ENCODE measurements at regions not wholly inside any gene's neighbourhood (a gene's known extent, or its start where the extent isn't known, plus 50 kb on each side); places are given as distances from the start of the nearest gene placed in this dataset.

DNA sequence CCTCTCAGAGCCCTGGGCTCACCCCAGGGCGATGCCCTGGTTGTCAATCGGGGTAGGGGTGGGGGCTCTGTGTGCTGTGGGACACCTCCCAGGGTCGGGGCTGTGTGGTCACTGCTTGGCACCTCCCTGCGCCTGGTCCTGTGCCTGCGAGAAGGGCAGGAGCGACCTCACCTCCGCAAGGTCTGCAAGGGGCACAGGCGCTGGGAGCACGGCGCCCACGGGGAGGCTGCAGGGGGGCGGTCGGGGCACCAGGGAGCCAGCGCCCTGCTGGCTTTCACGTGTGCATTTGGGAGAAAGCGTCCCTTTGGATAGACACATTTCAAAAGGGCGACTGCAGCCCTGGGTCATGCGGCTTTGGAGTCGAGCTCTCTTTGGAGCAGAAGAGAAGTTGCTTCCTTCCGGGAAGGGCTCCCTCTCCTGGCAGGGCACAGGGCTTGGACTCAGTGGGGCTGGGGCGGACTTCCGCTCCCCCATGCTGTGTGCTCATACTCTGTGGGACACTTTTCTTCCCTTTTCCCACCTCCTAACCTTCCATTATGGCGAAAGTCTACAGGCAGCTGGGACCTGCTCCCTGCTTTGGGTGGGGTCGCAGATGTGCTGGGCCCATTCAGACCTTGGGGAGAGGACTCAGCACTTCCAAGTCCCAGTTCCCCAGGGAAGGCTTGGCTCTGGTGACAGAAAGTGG is 52.9 kb upstream of the SLC28A3 start:
- H3K27ac Mint-ChIP-seq = no peak overlapping the region
- peaks cover 0 to 7% of the 10 kb centered on the region in 2 donors for H3K4me1 Mint-ChIP-seq
- H3K36me3 Mint-ChIP-seq = no peaks in the 10 kb centered on the region
- H3K4me1 ChIP-seq (ENCODE audit: control insufficient read depth, insufficient read depth, low read length) = peaks cover 7% of the 10 kb centered on the region
- peaks cover 0 to 4% of the 10 kb centered on the region in 2 donors for H3K27me3 Mint-ChIP-seq (ENCODE audit: low read depth in 2 of 2)
- no peaks in the 10 kb centered on the region for H3K27me3 ChIP-seq (ENCODE audit: control insufficient read depth, insufficient read depth, low read length)
- H3K9me3 ChIP-seq (ENCODE audit: control insufficient read depth, insufficient read depth, low read length) = no peaks in the 10 kb centered on the region
- no peak for ATAC-seq
- WGBS (ENCODE audit: insufficient coverage) = 91% methylated on average over 24 of the region's 24 CpGs
- H3K4me3 Mint-ChIP-seq = no peak overlapping the region
- no peak for DNase-seq
- TF ChIP-seq, protein P1, sequence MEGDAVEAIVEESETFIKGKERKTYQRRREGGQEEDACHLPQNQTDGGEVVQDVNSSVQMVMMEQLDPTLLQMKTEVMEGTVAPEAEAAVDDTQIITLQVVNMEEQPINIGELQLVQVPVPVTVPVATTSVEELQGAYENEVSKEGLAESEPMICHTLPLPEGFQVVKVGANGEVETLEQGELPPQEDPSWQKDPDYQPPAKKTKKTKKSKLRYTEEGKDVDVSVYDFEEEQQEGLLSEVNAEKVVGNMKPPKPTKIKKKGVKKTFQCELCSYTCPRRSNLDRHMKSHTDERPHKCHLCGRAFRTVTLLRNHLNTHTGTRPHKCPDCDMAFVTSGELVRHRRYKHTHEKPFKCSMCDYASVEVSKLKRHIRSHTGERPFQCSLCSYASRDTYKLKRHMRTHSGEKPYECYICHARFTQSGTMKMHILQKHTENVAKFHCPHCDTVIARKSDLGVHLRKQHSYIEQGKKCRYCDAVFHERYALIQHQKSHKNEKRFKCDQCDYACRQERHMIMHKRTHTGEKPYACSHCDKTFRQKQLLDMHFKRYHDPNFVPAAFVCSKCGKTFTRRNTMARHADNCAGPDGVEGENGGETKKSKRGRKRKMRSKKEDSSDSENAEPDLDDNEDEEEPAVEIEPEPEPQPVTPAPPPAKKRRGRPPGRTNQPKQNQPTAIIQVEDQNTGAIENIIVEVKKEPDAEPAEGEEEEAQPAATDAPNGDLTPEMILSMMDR (IDR thresholded peaks at IDR 0.05) = no peak
- intact Hi-C loops (cut with micrococcal nuclease) = no loop called here
- no peak overlapping the region for H3K4me3 ChIP-seq (ENCODE audit: low read length)
- no peak overlapping the region for H3K27ac ChIP-seq (ENCODE audit: low read length)
- H3K9me3 Mint-ChIP-seq = no peaks in the 10 kb centered on the region
- H3K36me3 ChIP-seq (ENCODE audit: control insufficient read depth, insufficient read depth, low read length) = no peaks in the 10 kb centered on the region

DNA sequence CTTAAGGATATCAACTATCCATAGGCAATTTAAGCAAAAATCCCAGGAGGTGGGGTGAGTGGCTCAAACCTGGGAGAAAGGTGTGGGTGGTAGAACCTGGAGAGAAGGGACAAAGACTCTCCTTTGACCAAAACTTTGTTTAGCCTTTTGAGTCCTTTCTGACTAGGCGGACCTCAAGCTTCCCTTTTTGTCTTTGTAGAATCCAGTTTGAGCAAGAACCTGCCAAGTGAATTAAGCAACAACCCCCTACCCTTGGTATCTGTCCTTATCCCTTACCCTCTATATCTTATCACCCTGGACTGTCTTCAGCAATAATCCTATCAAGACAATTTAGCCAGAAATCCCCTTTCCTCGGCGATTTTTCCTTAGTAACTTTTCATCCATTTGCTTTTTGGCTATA is 53.5 kb upstream of the SLC28A3 start:
- Histone ChIP-seq H3K4me1 (ENCODE audit: control insufficient read depth, insufficient read depth, low read length) (peaks cover 7% of the 10 kb centered on the region), H3K9me3 (ENCODE audit: control insufficient read depth, insufficient read depth, low read length) (no peaks in the 10 kb centered on the region), H3K27me3 (ENCODE audit: control insufficient read depth, insufficient read depth, low read length) (no peaks in the 10 kb centered on the region), H3K27ac (ENCODE audit: low read length) (no peak overlapping the region), H3K36me3 (ENCODE audit: control insufficient read depth, insufficient read depth, low read length) (no peaks in the 10 kb centered on the region), H3K4me3 (ENCODE audit: low read length) (no peak overlapping the region)
- Mint-ChIP-seq H3K27ac (no peak overlapping the region), H3K36me3 (no peaks in the 10 kb centered on the region), H3K4me1 (peaks cover 0 to 7% of the 10 kb centered on the region in 2 donors), H3K27me3 (ENCODE audit: low read depth in 2 of 2) (peaks cover 0 to 4% of the 10 kb centered on the region in 2 donors), H3K4me3 (no peak overlapping the region), H3K9me3 (no peaks in the 10 kb centered on the region)
- ATAC-seq (no peak), DNase-seq (no peak)
- intact Hi-C loops (cut with micrococcal nuclease) = no loop called here
- 76% methylated on average over 3 of the region's 3 CpGs for WGBS (ENCODE audit: insufficient coverage)
- TF ChIP-seq, protein P1 (IDR thresholded peaks at IDR 0.05) = no peak

DNA sequence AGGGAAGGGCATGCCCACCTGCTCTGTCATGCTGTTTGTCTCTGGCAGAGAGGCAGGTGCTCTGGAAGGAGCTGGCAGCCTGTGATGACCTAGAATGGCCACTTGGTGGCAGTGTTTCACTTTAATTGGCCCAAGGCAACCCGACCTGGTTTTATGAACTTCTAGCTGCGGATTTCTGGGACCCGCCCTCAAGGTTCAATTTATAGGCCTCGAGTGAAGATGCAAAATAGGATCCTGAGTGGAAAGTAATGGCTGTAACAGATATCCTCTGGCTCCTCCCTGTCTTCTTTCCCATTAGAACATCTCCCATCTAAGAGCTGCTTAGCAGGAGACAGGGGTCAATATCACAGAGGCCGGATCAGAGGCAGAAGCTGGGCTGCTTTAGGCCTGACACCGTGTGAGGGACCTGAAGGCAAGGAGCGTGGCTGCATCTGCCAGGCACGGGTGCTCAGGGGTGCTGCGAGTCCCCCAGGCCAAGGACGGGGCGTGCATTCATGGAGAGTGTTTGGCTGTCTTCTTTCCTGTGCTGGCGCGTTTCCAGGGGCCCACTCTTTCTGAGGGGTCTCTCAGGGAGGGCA is 56.7 kb upstream of the SLC28A3 start:
- no peaks in the 10 kb centered on the region for H3K9me3 ChIP-seq (ENCODE audit: control insufficient read depth, insufficient read depth, low read length)
- no peaks in the 10 kb centered on the region for H3K27me3 ChIP-seq (ENCODE audit: control insufficient read depth, insufficient read depth, low read length)
- no peak overlapping the region for H3K4me3 Mint-ChIP-seq
- TF ChIP-seq, protein P1 (IDR thresholded peaks at IDR 0.05) = peak; percentile 94
- no peaks in the 10 kb centered on the region for H3K36me3 Mint-ChIP-seq
- 57% methylated on average over 13 of the region's 13 CpGs for WGBS (ENCODE audit: insufficient coverage)
- H3K4me3 ChIP-seq (ENCODE audit: low read length) = no peak overlapping the region
- ATAC-seq (peak; percentile 78 to 93 (median 84)), DNase-seq (peak; percentile 60 to 77)
- no peaks in the 10 kb centered on the region for H3K4me1 Mint-ChIP-seq
- intact Hi-C loops (cut with micrococcal nuclease) = loop anchor here (1.0 to 5.0 kb wide), 5 partner anchors 384 to 1213 kb away; no protein-coding TSS in a partner anchor
- H3K4me1 ChIP-seq (ENCODE audit: control insufficient read depth, insufficient read depth, low read length) = peaks cover 7% of the 10 kb centered on the region
- no peaks in the 10 kb centered on the region for H3K36me3 ChIP-seq (ENCODE audit: control insufficient read depth, insufficient read depth, low read length)
- no peaks in the 10 kb centered on the region for H3K9me3 Mint-ChIP-seq
- H3K27me3 Mint-ChIP-seq (ENCODE audit: low read depth in 2 of 2) = no peaks in the 10 kb centered on the region
- no peak overlapping the region for H3K27ac ChIP-seq (ENCODE audit: low read length)
- H3K27ac Mint-ChIP-seq = no peak overlapping the region

Data from natural killer cell (primary cell).